B cell (primary cell): ENCODE measurements at regions not wholly inside any gene's neighbourhood (a gene's known extent, or its start where the extent isn't known, plus 50 kb on each side); places are given as distances from the start of the nearest gene placed in this dataset.

Experiments
- ATAC-seq: fragments of 200-7000 bp; cut with Tn5 transposase; one replicate; pipeline ENCODE4 v1.10.0; 2021; ENCODE audit warnings: low read depth, mild to moderate bottlenecking, moderate number of reproducible peaks, moderate library complexity
- CTCF ChIA-PET: fragments of 350-600 bp; sonication (Branson Sonifier 250); formaldehyde crosslinking; loops from one replicate; lab custom pipeline; 2021; ENCODE audit warnings: antibody characterized with exemption, inconsistent platforms; lab: Charles Lee
- POLR2A ChIA-PET: fragments of 350-600 bp; sonication (Branson Sonifier 250); formaldehyde crosslinking; loops from one replicate; lab custom pipeline; 2021; ENCODE audit warnings: antibody characterized with exemption; lab: Charles Lee
- DNase-seq: peaks from one replicate; pipeline ENCODE4 v3.0.0; 2013
- H2AFZ ChIP-seq: 2 replicates; pipeline ENCODE4 v1.6.1; 2012; ENCODE audit warnings: mild to moderate bottlenecking, low read depth, low read length; ENCODE audit not compliant: insufficient read depth, poor library complexity, severe bottlenecking
- H3K27ac ChIP-seq, 2 donors: 1 replicate in 1 of 2; 2 replicates in 1 of 2; pipeline ENCODE4 v1.5.1; 2012 to 2013; ENCODE audit warnings: low read length in 2 of 2, mild to moderate bottlenecking in 2 of 2, moderate library complexity in 1 of 2
- H3K27me3 ChIP-seq, 4 experiments: fragments of 200-600 bp in 1 of 4; sonication (generic) in 1 of 4; replicated peaks in 1 of 4; 1 replicate in 2 of 4; 2 replicates in 2 of 4; pipeline versions ENCODE4 v1.6.1 to v1.7.0; 2013 to 2016; ENCODE audit warnings: low read length in 3 of 4, mild to moderate bottlenecking in 2 of 4, mixed read lengths in 1 of 4, moderate library complexity in 1 of 4; ENCODE audit not compliant: insufficient read depth in 4 of 4, control insufficient read depth in 3 of 4; ENCODE audit errors: control extremely low read depth in 1 of 4
- H3K36me3 ChIP-seq, 2 experiments: replicated peaks in 1 of 2; 1 replicate in 1 of 2; 2 replicates in 1 of 2; pipeline versions ENCODE4 v1.6.1 to v1.7.1; 2013; ENCODE audit warnings: low read length in 1 of 2; ENCODE audit not compliant: insufficient read depth in 2 of 2, control insufficient read depth in 1 of 2; ENCODE audit errors: control extremely low read depth in 1 of 2, extremely low read depth in 1 of 2
- H3K4me1 ChIP-seq, 2 donors: fragments of 200-600 bp in 1 of 2; sonication (generic) in 1 of 2; 1 replicate in 1 of 2; 2 replicates in 1 of 2; pipeline versions ENCODE4 v1.5.1 to v1.6.1; 2013 to 2017; ENCODE audit warnings: low read length in 2 of 2; ENCODE audit not compliant: control insufficient read depth in 2 of 2, insufficient read depth in 2 of 2
- H3K4me2 ChIP-seq: replicated peaks from 2 replicates; pipeline ENCODE3; 2012; ENCODE audit warnings: mild to moderate bottlenecking, low read depth, low read length; ENCODE audit not compliant: poor library complexity, severe bottlenecking
- H3K4me3 ChIP-seq, 5 experiments: fragments of 200-600 bp in 1 of 5; sonication (generic) in 1 of 5; 1 replicate in 3 of 5; 2 replicates in 2 of 5; pipeline versions ENCODE4 v1.5.1 to v1.7.0; 2011 to 2016; ENCODE audit warnings: low read length in 4 of 5, mild to moderate bottlenecking in 4 of 5, low read depth in 2 of 5, control low read depth in 1 of 5, moderate library complexity in 1 of 5; ENCODE audit not compliant: insufficient read depth in 1 of 5; ENCODE audit errors: control extremely low read depth in 1 of 5, extremely low read depth in 1 of 5
- H3K79me2 ChIP-seq: fragments of 200-600 bp; sonication (generic); one replicate; pipeline ENCODE4 v1.6.0; 2016; ENCODE audit warnings: low read length; ENCODE audit not compliant: control insufficient read depth, insufficient read depth
- H3K9ac ChIP-seq: fragments of 200-600 bp; sonication (generic); 2 replicates; pipeline ENCODE4 v1.6.1; 2017; ENCODE audit warnings: mild to moderate bottlenecking, low read length, moderate library complexity
- H3K9me3 ChIP-seq, 3 donors: one replicate each; pipeline versions ENCODE4 v1.6.1 to v1.7.1; 2013; ENCODE audit warnings: low read length in 2 of 3; ENCODE audit not compliant: control insufficient read depth in 2 of 3, insufficient read depth in 1 of 3; ENCODE audit errors: control extremely low read depth in 1 of 3
- H4K20me1 ChIP-seq: 2 replicates; pipeline ENCODE4 v1.6.0; 2012; ENCODE audit warnings: mild to moderate bottlenecking, low read length; ENCODE audit not compliant: insufficient read depth, control insufficient read depth, poor library complexity, severe bottlenecking
- H3K27ac Mint-ChIP-seq: one replicate; pipeline ENCODE4 v1.8.0; 2021; ENCODE audit warnings: mixed read lengths
- H3K27me3 Mint-ChIP-seq: one replicate; pipeline ENCODE4 v1.8.0; 2021; ENCODE audit warnings: mixed read lengths
- H3K4me1 Mint-ChIP-seq: one replicate; pipeline ENCODE4 v1.8.0; 2021; ENCODE audit warnings: mixed read lengths
- H3K4me3 Mint-ChIP-seq: one replicate; pipeline ENCODE4 v1.8.0; 2021; ENCODE audit warnings: mixed read lengths
- H3K9me3 Mint-ChIP-seq: one replicate; pipeline ENCODE4 v1.8.0; 2022; ENCODE audit warnings: mixed read lengths; ENCODE audit not compliant: insufficient read depth
- EZH2 ChIP-seq: IDR thresholded peaks from 2 replicates; pipeline ENCODE4 v1.6.1; 2012; ENCODE audit warnings: borderline replicate concordance, low read depth, mild to moderate bottlenecking, moderate library complexity, low read length; ENCODE audit not compliant: insufficient read depth, poor library complexity, severe bottlenecking
- WGBS: methylation state at CpG from one replicate; pipeline ENCODE4 v1.1.5; 2013; ENCODE audit warnings: missing lambda C conversion rate; ENCODE audit not compliant: insufficient coverage; 5-methylcytosine and 5-hydroxymethylcytosine counted together
- intact Hi-C: fragments of 100-400 bp; cut with micrococcal nuclease; formaldehyde crosslinking; loops from one replicate; pipeline ENCODE4 v1.10.0; 2022
- TF ChIP-seq, protein P1 (sequence below): fragments of 200-600 bp; IDR thresholded peaks from one replicate; pipeline ENCODE4 v1.8.0; 2022; ENCODE audit warnings: antibody characterized with exemption, mild to moderate bottlenecking

DNA sequence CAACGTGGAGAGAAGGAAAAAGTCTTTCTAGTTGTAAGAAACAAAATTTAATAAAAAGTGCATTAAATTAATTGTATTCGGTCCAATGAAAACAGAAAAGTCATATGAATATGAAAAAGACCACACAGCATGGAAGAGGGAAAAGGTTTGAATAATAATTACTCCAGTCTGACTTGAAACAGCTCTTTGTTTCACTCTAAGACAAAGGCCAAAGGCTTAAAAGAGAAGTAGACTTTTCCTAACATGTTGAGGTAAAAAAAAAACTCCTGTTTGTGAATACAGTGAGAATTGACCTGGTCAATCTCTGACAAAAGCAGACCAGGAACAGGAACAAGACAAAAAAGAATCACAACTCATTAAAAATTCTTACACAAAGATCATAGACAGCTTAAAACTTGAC, 429.8 kb downstream of the TOX3 start:
- H3K4me1 Mint-ChIP-seq, result no peaks in the 10 kb centered on the region
- no CpG with 5 or more reads among the region's 2 CpGs for WGBS
- H3K27ac Mint-ChIP-seq, result no peak overlapping the region
- no peak overlapping the region for H2AFZ ChIP-seq
- no peak overlapping the region for H3K4me3 Mint-ChIP-seq
- H3K36me3 ChIP-seq, result no peaks in the 10 kb centered on the region
- no peak overlapping the region for H3K27ac ChIP-seq
- H3K9me3 ChIP-seq, result peaks cover 0 to 10% (median 4%) of the 10 kb centered on the region in 3 donors
- ATAC-seq (no peak), DNase-seq (no peak)
- no peak overlapping the region for H3K9ac ChIP-seq
- ChIA-PET CTCF (no interaction called here), POLR2A (no interaction called here)
- no peaks in the 10 kb centered on the region for H3K27me3 Mint-ChIP-seq
- no peaks in the 10 kb centered on the region for H3K27me3 ChIP-seq
- no peaks in the 10 kb centered on the region for H4K20me1 ChIP-seq
- H3K4me1 ChIP-seq, result no peaks in the 10 kb centered on the region
- H3K4me3 ChIP-seq, result no peak overlapping the region
- peaks cover 3% of the 10 kb centered on the region for H3K9me3 Mint-ChIP-seq
- intact Hi-C loops, result no loop called here
- H3K4me2 ChIP-seq, result no peak overlapping the region
- TF ChIP-seq EZH2, result no peak
- TF ChIP-seq, protein P1, sequence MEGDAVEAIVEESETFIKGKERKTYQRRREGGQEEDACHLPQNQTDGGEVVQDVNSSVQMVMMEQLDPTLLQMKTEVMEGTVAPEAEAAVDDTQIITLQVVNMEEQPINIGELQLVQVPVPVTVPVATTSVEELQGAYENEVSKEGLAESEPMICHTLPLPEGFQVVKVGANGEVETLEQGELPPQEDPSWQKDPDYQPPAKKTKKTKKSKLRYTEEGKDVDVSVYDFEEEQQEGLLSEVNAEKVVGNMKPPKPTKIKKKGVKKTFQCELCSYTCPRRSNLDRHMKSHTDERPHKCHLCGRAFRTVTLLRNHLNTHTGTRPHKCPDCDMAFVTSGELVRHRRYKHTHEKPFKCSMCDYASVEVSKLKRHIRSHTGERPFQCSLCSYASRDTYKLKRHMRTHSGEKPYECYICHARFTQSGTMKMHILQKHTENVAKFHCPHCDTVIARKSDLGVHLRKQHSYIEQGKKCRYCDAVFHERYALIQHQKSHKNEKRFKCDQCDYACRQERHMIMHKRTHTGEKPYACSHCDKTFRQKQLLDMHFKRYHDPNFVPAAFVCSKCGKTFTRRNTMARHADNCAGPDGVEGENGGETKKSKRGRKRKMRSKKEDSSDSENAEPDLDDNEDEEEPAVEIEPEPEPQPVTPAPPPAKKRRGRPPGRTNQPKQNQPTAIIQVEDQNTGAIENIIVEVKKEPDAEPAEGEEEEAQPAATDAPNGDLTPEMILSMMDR, result no peak
- no peaks in the 10 kb centered on the region for H3K79me2 ChIP-seq

DNA sequence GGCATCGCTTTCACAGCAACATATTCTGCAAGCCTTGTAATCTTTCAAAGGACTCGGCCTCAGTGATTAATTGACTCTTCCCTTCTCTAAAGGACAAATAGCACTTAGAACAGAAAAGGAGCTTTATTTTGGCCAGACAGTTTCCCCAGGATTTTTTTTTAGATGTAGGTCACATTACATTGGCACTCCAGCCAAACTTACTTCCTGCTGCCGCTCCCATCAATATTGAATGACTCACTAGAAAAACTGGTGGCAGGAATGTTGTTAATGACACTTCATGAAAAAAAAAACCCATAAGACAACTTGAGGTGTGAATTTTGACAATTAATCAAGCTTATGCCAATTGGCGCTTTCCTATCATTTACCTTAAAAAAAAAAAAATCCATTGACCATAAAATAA, 432.6 kb downstream of the TOX3 start:
- Histone ChIP-seq H3K9ac (no peak overlapping the region), H3K27ac (no peak overlapping the region), H3K79me2 (no peaks in the 10 kb centered on the region), H3K9me3 (peaks cover 0 to 10% (median 3%) of the 10 kb centered on the region in 3 donors), H3K4me1 (no peaks in the 10 kb centered on the region), H2AFZ (no peak overlapping the region), H4K20me1 (no peaks in the 10 kb centered on the region), H3K4me2 (no peak overlapping the region), H3K27me3 (no peaks in the 10 kb centered on the region), H3K4me3 (no peak overlapping the region), H3K36me3 (no peaks in the 10 kb centered on the region)
- Mint-ChIP-seq H3K27me3 (no peaks in the 10 kb centered on the region), H3K4me3 (no peak overlapping the region), H3K9me3 (peaks cover 3% of the 10 kb centered on the region), H3K4me1 (no peaks in the 10 kb centered on the region), H3K27ac (no peak overlapping the region)
- TF ChIP-seq, protein P1, result no peak
- TF ChIP-seq EZH2, result no peak
- ATAC-seq (no peak), DNase-seq (no peak)
- no CpG with 5 or more reads among the region's 4 CpGs for WGBS
- ChIA-PET CTCF (interaction anchor here (0.7 kb wide), 1 partner anchor 20 kb away, joined by 3 read pairs; no protein-coding TSS in a partner anchor), POLR2A (no interaction called here)
- intact Hi-C loops, result no loop called here
